HCT116 (cell line): ENCODE measurements at regions not wholly inside any gene's neighbourhood (a gene's known extent, or its start where the extent isn't known, plus 50 kb on each side); places are given as distances from the start of the nearest gene placed in this dataset.

Experiments used
- ATAC-seq: fragments of 200-7000 bp; cut with Tn5 transposase; 2 replicates; pipeline ENCODE4 v1.9.1; 2020; ENCODE audit warnings: mild to moderate bottlenecking, moderate library complexity
- BruUV-seq: library from RNA; stranded (reverse); fragments of 400-500 nt; replicated peaks from 2 replicates; lab custom pipeline; 2021; lab: Mats Ljungman, UMichigan
- CTCF ChIA-PET: fragments of 300-600 bp; sonication (Branson Sonifier 250); formaldehyde crosslinking; loops from one replicate; lab custom pipeline; 2021; ENCODE audit warnings: antibody characterized with exemption; lab: Charles Lee
- POLR2A ChIA-PET: fragments of 300-600, 350-600 bp; sonication (Branson Sonifier 250); formaldehyde crosslinking; loops from one replicate; lab custom pipeline; 2021; ENCODE audit warnings: antibody characterized with exemption; lab: Charles Lee
- RAD21 ChIA-PET, 2 experiments: fragments of 300-600 bp; sonication (Branson Sonifier 250); formaldehyde crosslinking; loops; one replicate each; lab custom pipeline; 2023; ENCODE audit warnings: low total read pairs in 2 of 2; ENCODE audit not compliant: uncharacterized antibody in 2 of 2, unreplicated experiment in 2 of 2, low non-redundant PET in 1 of 2; lab: Charles Lee
- DNase-seq: peaks from one replicate; pipeline ENCODE4 v3.0.0-alpha.2; 2010; ENCODE audit warnings: low read depth, low spot score
- H2AFZ ChIP-seq: fragments of 200-600 bp; shearing (Covaris generic), sonication (generic); 2 replicates; pipeline ENCODE4 v1.6.1; 2017; ENCODE audit warnings: low read depth, mixed run types, mixed read lengths, antibody characterized with exemption, low read length; ENCODE audit not compliant: poor library complexity, severe bottlenecking
- H3K27ac ChIP-seq: 2 replicates; pipeline ENCODE4 v1.5.1; 2012; ENCODE audit warnings: low read depth, low read length
- H3K27me3 ChIP-seq: fragments of 200-600 bp; sonication (generic); 2 replicates; pipeline ENCODE4 v1.6.1; 2016; ENCODE audit warnings: mixed run types, low read length, mixed read lengths; ENCODE audit not compliant: insufficient read depth
- H3K36me3 ChIP-seq, 2 experiments: fragments of 200-500 bp in 1 of 2; fragments of 200-600 bp in 1 of 2; sonication (Bioruptor generic) in 1 of 2; sonication (generic) in 1 of 2; 2 replicates each; pipeline versions ENCODE4 v1.5.1 to v1.6.1; 2014 to 2016; ENCODE audit warnings: low read length in 2 of 2, inconsistent platforms in 1 of 2, mixed read lengths in 1 of 2, mixed run types in 1 of 2; ENCODE audit not compliant: insufficient read depth in 2 of 2, control insufficient read depth in 1 of 2
- H3K4me1 ChIP-seq, 2 experiments: fragments of 200-600 bp in 1 of 2; sonication (generic) in 1 of 2; 2 replicates each; pipeline versions ENCODE4 v1.5.1 to v1.6.1; 2012 to 2017; ENCODE audit warnings: low read length in 2 of 2, inconsistent platforms in 1 of 2, mild to moderate bottlenecking in 1 of 2, mixed read lengths in 1 of 2, mixed run types in 1 of 2, moderate library complexity in 1 of 2; ENCODE audit not compliant: insufficient read depth in 2 of 2, control insufficient read depth in 1 of 2
- H3K4me2 ChIP-seq: fragments of 200-600 bp; sonication (generic); 2 replicates; pipeline ENCODE4 v1.6.1; 2017; ENCODE audit warnings: mixed run types, low read length, mixed read lengths
- H3K4me3 ChIP-seq, 2 experiments: fragments of 200-600 bp in 1 of 2; sonication (generic) in 1 of 2; replicated peaks in 1 of 2; 2 replicates each; pipeline ENCODE4 v1.5.1; 2011 to 2016; ENCODE audit warnings: low read length in 2 of 2, control low read depth in 1 of 2, low read depth in 1 of 2, mild to moderate bottlenecking in 1 of 2, mixed read lengths in 1 of 2, mixed run types in 1 of 2
- H3K79me2 ChIP-seq: fragments of 200-600 bp; sonication (generic); 2 replicates; pipeline ENCODE4 v1.6.1; 2017; ENCODE audit warnings: mild to moderate bottlenecking, mixed run types, low read length, moderate library complexity, mixed read lengths; ENCODE audit not compliant: insufficient read depth
- H3K9ac ChIP-seq: fragments of 200-600 bp; sonication (generic); 2 replicates; pipeline ENCODE4 v1.6.1; 2016; ENCODE audit warnings: low read length, mixed read lengths
- H3K9me2 ChIP-seq: fragments of 200-600 bp; sonication (generic), shearing (Covaris generic); 2 replicates; pipeline ENCODE4 v1.6.1; 2017; ENCODE audit warnings: mixed run types, mild to moderate bottlenecking, moderate library complexity; ENCODE audit not compliant: insufficient read depth
- H3K9me3 ChIP-seq, 2 experiments: fragments of 200-500 bp in 1 of 2; fragments of 200-600 bp in 1 of 2; sonication (Bioruptor generic) in 1 of 2; sonication (generic) in 1 of 2; 2 replicates each; pipeline ENCODE4 v1.6.1; 2014 to 2017; ENCODE audit warnings: low read length in 2 of 2, mixed read lengths in 2 of 2, inconsistent platforms in 1 of 2, low read depth in 1 of 2, mild to moderate bottlenecking in 1 of 2, mixed run types in 1 of 2, moderate library complexity in 1 of 2; ENCODE audit not compliant: control insufficient read depth in 1 of 2, insufficient read depth in 1 of 2
- H4K20me1 ChIP-seq: fragments of 200-600 bp; sonication (generic), shearing (Covaris generic); 2 replicates; pipeline ENCODE4 v1.6.1; 2017; ENCODE audit warnings: mixed run types, mild to moderate bottlenecking, moderate library complexity; ENCODE audit not compliant: insufficient read depth
- ATF3 ChIP-seq: IDR thresholded peaks from 2 replicates; pipeline ENCODE4 v1.6.1; 2012
- CBX3 ChIP-seq: IDR thresholded peaks from 2 replicates; pipeline ENCODE4 v1.6.1; 2012; ENCODE audit warnings: low read depth
- EGR1 ChIP-seq: IDR thresholded peaks from 2 replicates; pipeline ENCODE4 v1.6.1; 2012; ENCODE audit warnings: low read depth
- EZH2phosphoT487 ChIP-seq: fragments of 200-600 bp; IDR thresholded peaks from 2 replicates; pipeline ENCODE4 v1.6.1; 2018; ENCODE audit warnings: antibody characterized with exemption, borderline replicate concordance
- FOSL1 ChIP-seq: IDR thresholded peaks from 2 replicates; pipeline ENCODE4 v1.6.1; 2012; ENCODE audit warnings: low read depth
- JUND ChIP-seq: IDR thresholded peaks from 2 replicates; pipeline ENCODE4 v1.6.1; 2012
- MAX ChIP-seq: IDR thresholded peaks from 2 replicates; pipeline ENCODE4 v1.6.1; 2012
- POLR2A ChIP-seq: IDR thresholded peaks from 2 replicates; pipeline ENCODE4 v1.7.0; 2011; ENCODE audit warnings: borderline replicate concordance; ENCODE audit not compliant: insufficient read depth, insufficient read length; ENCODE audit errors: extremely low read depth
- POLR2AphosphoS5 ChIP-seq: IDR thresholded peaks from 2 replicates; pipeline ENCODE4 v1.6.1; 2011; ENCODE audit warnings: mild to moderate bottlenecking, low read depth, low read length, moderate library complexity
- REST ChIP-seq: IDR thresholded peaks from 2 replicates; pipeline ENCODE4 v1.6.1; 2012; ENCODE audit warnings: low read depth
- SIN3A ChIP-seq: IDR thresholded peaks from 2 replicates; pipeline ENCODE4 v1.6.1; 2012; ENCODE audit warnings: low read depth
- SP1 ChIP-seq: IDR thresholded peaks from 2 replicates; pipeline ENCODE4 v1.6.1; 2012; ENCODE audit warnings: low read depth
- SRF ChIP-seq: IDR thresholded peaks from 2 replicates; pipeline ENCODE4 v1.6.1; 2012; ENCODE audit warnings: low read depth
- YY1 ChIP-seq: IDR thresholded peaks from 2 replicates; pipeline ENCODE4 v1.6.1; 2011; ENCODE audit warnings: low read length, low read depth, moderate library complexity, mild to moderate bottlenecking; ENCODE audit not compliant: insufficient replicate concordance; ENCODE audit errors: extremely low read depth
- ZBTB33 ChIP-seq: IDR thresholded peaks from 2 replicates; pipeline ENCODE4 v1.6.1; 2011; ENCODE audit warnings: mild to moderate bottlenecking, low read length, moderate library complexity; ENCODE audit not compliant: insufficient replicate concordance; ENCODE audit errors: extremely low read depth
- ZFX ChIP-seq: fragments of 450-650 bp; IDR thresholded peaks from 2 replicates; pipeline ENCODE4 v1.6.1; 2017
- ZNF274 ChIP-seq: fragments of 200-500 bp; sonication (Bioruptor generic); IDR thresholded peaks from 2 replicates; pipeline ENCODE4 v1.6.1; 2014; ENCODE audit warnings: mild to moderate bottlenecking, low read depth, low read length, inconsistent platforms
- intact Hi-C: fragments of 100-400 bp; cut with micrococcal nuclease; formaldehyde crosslinking; loops from 2 replicates; pipeline ENCODE4 v1.10.0; 2022

- no peak overlapping the region for H3K27ac ChIP-seq
- H3K79me2 ChIP-seq, result no peaks in the 10 kb centered on the region
- ChIA-PET POLR2A (interaction anchor here (1.1 kb wide), 1 partner anchor 33 kb away, joined by 4 read pairs; no protein-coding TSS in a partner anchor), CTCF (interaction anchor here (0.7 kb wide), 1 partner anchor 302 kb away, joined by 3 read pairs; no protein-coding TSS in a partner anchor), RAD21 (no interaction called here)
- no peak overlapping the region for H3K9ac ChIP-seq
- no peak overlapping the region for H2AFZ ChIP-seq
- H3K9me3 ChIP-seq, result no peaks in the 10 kb centered on the region
- peaks cover 14 to 29% of the 10 kb centered on the region in 2 experiments for H3K4me1 ChIP-seq
- no peaks in the 10 kb centered on the region for H3K9me2 ChIP-seq
- H3K4me2 ChIP-seq, result no peak overlapping the region
- intact Hi-C loops, result no loop called here
- no TSS peak for BruUV-seq
- no peaks in the 10 kb centered on the region for H4K20me1 ChIP-seq
- ATAC-seq (no peak), DNase-seq (no peak)
- H3K4me3 ChIP-seq, result no peak overlapping the region
- no peaks in the 10 kb centered on the region for H3K36me3 ChIP-seq
- TF ChIP-seq MAX, result no peak
- no peak for TF ChIP-seq YY1
- TF ChIP-seq EZH2phosphoT487, result no peak
- TF ChIP-seq ZFX, result no peak
- TF ChIP-seq REST, result no peak
- no peak for TF ChIP-seq FOSL1
- no peak for TF ChIP-seq EGR1
- no peak for TF ChIP-seq POLR2AphosphoS5
- TF ChIP-seq CBX3, result no peak
- TF ChIP-seq SIN3A, result no peak
- no peak for TF ChIP-seq ATF3
- no peak for TF ChIP-seq ZBTB33
- no peak for TF ChIP-seq SP1
- no peak for TF ChIP-seq ZNF274
- TF ChIP-seq JUND, result no peak
- TF ChIP-seq SRF, result no peak
- no peak for TF ChIP-seq POLR2A
- TF ChIP-seq, all 23 proteins: peak for 0
- no peaks in the 10 kb centered on the region for H3K27me3 ChIP-seq
Observed at GRCh38 chr6:133132466-133132971, 108.6 kb upstream of the EYA4 start.
